ENCODE measurements at regions not wholly inside any gene's neighbourhood (a gene's known extent, or its start where the extent isn't known, plus 50 kb on each side); places are given as distances from the start of the nearest gene placed in this dataset.

GRCh38 chr12:127455347-127456265 is 811.4 kb upstream of the TMEM132C start:
- peak overlapping the region in 1 of 4 donors; percentile 7 for H3K4me3 ChIP-seq
- TF ChIP-seq CTCF (IDR thresholded peaks at IDR 0.05) (no peak), POLR2A (IDR thresholded peaks at IDR 0.05) (no peak)

GRCh38 chr12:127457726-127458125 is 809.2 kb upstream of the TMEM132C start:
- H3K9me3 ChIP-seq, result no peaks in the 10 kb centered on the region

More at GRCh38 chr12:127455347-127456265, 811.4 kb upstream of the TMEM132C start:
- no peak for DNase-seq
- no peak overlapping the region for H3K27ac ChIP-seq
- no peaks in the 10 kb centered on the region for H3K36me3 ChIP-seq
- peaks cover 0 to 11% of the 10 kb centered on the region in 2 donors for H3K27me3 ChIP-seq
- H3K9me3 ChIP-seq, result no peaks in the 10 kb centered on the region
- H3K4me1 ChIP-seq, result no peaks in the 10 kb centered on the region

GRCh38 chr12:127459166-127459565 is 807.8 kb upstream of the TMEM132C start:
- H3K4me3 ChIP-seq, result no peak overlapping the region

More at GRCh38 chr12:127457726-127458125, 809.2 kb upstream of the TMEM132C start:
- Histone ChIP-seq H3K27ac (no peak overlapping the region), H3K27me3 (peaks cover 0 to 11% of the 10 kb centered on the region in 2 donors), H3K4me1 (no peaks in the 10 kb centered on the region), H3K4me3 (no peak overlapping the region), H3K36me3 (no peaks in the 10 kb centered on the region)
- DNase-seq, result no peak
- TF ChIP-seq CTCF (IDR thresholded peaks at IDR 0.05) (no peak), POLR2A (IDR thresholded peaks at IDR 0.05) (no peak)

GRCh38 chr12:127459687-127460086 is 807.3 kb upstream of the TMEM132C start:
- Histone ChIP-seq H3K27me3 (peaks cover 0 to 11% of the 10 kb centered on the region in 2 donors), H3K36me3 (no peaks in the 10 kb centered on the region), H3K4me3 (no peak overlapping the region), H3K9me3 (no peaks in the 10 kb centered on the region), H3K27ac (no peak overlapping the region), H3K4me1 (no peaks in the 10 kb centered on the region)
- DNase-seq, result no peak
- TF ChIP-seq POLR2A (IDR thresholded peaks at IDR 0.05) (no peak), CTCF (IDR thresholded peaks at IDR 0.05) (no peak)

More at GRCh38 chr12:127459166-127459565, 807.8 kb upstream of the TMEM132C start:
- H3K9me3 ChIP-seq, result no peaks in the 10 kb centered on the region
- no peaks in the 10 kb centered on the region for H3K4me1 ChIP-seq
- H3K27me3 ChIP-seq, result peaks cover 0 to 11% of the 10 kb centered on the region in 2 donors
- no peak for DNase-seq
- no peak for TF ChIP-seq CTCF (IDR thresholded peaks at IDR 0.05)
- no peak for TF ChIP-seq POLR2A (IDR thresholded peaks at IDR 0.05)
- H3K27ac ChIP-seq, result no peak overlapping the region
- H3K36me3 ChIP-seq, result no peaks in the 10 kb centered on the region

GRCh38 chr12:127463237-127463636 is 803.7 kb upstream of the TMEM132C start:
- DNase-seq, result no peak
- TF ChIP-seq POLR2A (IDR thresholded peaks at IDR 0.05) (no peak), CTCF (IDR thresholded peaks at IDR 0.05) (no peak)
- no peak overlapping the region for H3K27ac ChIP-seq

More at GRCh38 chr12:127463237-127463636, 803.7 kb upstream of the TMEM132C start:
- Histone ChIP-seq H3K36me3 (no peaks in the 10 kb centered on the region), H3K27me3 (no peaks in the 10 kb centered on the region), H3K9me3 (no peaks in the 10 kb centered on the region), H3K4me1 (no peaks in the 10 kb centered on the region), H3K4me3 (no peak overlapping the region)
